CD14-positive monocyte (primary cell): ENCODE measurements at regions not wholly inside any gene's neighbourhood (a gene's known extent, or its start where the extent isn't known, plus 50 kb on each side); places are given as distances from the start of the nearest gene placed in this dataset.

Source experiments
- DNase-seq, 3 donors: peaks; one replicate each; pipeline ENCODE4 v3.0.0-alpha.2; 2011 to 2022
- H2AFZ ChIP-seq: 2 replicates; pipeline ENCODE4 v1.6.0; 2012; ENCODE audit warnings: mild to moderate bottlenecking, low read depth, low read length, inconsistent platforms; ENCODE audit not compliant: insufficient read depth, poor library complexity, severe bottlenecking
- H3K27ac ChIP-seq, 2 donors: 1 replicate in 1 of 2; 2 replicates in 1 of 2; pipeline ENCODE4 v1.5.1; 2012 to 2013; ENCODE audit warnings: low read length in 2 of 2, control low read depth in 1 of 2, inconsistent platforms in 1 of 2, low read depth in 1 of 2, mild to moderate bottlenecking in 1 of 2
- H3K27me3 ChIP-seq, 2 donors: one replicate each; pipeline versions ENCODE4 v1.6.0 to v1.6.1; 2011 to 2013; ENCODE audit warnings: low read length in 2 of 2; ENCODE audit not compliant: control insufficient read depth in 2 of 2, insufficient read depth in 2 of 2
- H3K36me3 ChIP-seq, 2 donors: replicated peaks in 1 of 2; 1 replicate in 1 of 2; 2 replicates in 1 of 2; pipeline versions ENCODE4 v1.5.1 to v1.6.1; 2012 to 2013; ENCODE audit warnings: low read length in 2 of 2, control low read depth in 1 of 2, inconsistent platforms in 1 of 2, mild to moderate bottlenecking in 1 of 2; ENCODE audit not compliant: insufficient read depth in 2 of 2, control insufficient read depth in 1 of 2
- H3K4me1 ChIP-seq, 2 donors: 1 replicate in 1 of 2; 2 replicates in 1 of 2; pipeline versions ENCODE4 v1.5.1 to v1.6.1; 2012 to 2013; ENCODE audit warnings: low read length in 2 of 2, control low read depth in 1 of 2, inconsistent platforms in 1 of 2, mild to moderate bottlenecking in 1 of 2, moderate library complexity in 1 of 2; ENCODE audit not compliant: insufficient read depth in 2 of 2, control insufficient read depth in 1 of 2
- H3K4me2 ChIP-seq: replicated peaks from 2 replicates; pipeline ENCODE3; 2012; ENCODE audit warnings: low read length, moderate library complexity, mild to moderate bottlenecking; ENCODE audit not compliant: poor library complexity, severe bottlenecking; ENCODE audit errors: extremely low read depth
- H3K4me3 ChIP-seq, 3 experiments: fragments of 200-600 bp in 1 of 3; sonication (generic) in 1 of 3; replicated peaks in 1 of 3; 1 replicate in 2 of 3; 2 replicates in 1 of 3; pipeline ENCODE4 v1.5.1; 2011 to 2013; ENCODE audit warnings: low read length in 3 of 3, mild to moderate bottlenecking in 3 of 3, control low read depth in 2 of 3, low read depth in 2 of 3, inconsistent platforms in 1 of 3, moderate library complexity in 1 of 3
- H3K79me2 ChIP-seq: 2 replicates; pipeline ENCODE4 v1.6.0; 2012; ENCODE audit warnings: mild to moderate bottlenecking, control low read depth, inconsistent platforms, low read length, moderate library complexity; ENCODE audit not compliant: insufficient read depth
- H3K9ac ChIP-seq: 2 replicates; pipeline ENCODE4 v1.6.0; 2017; ENCODE audit warnings: low read length, mild to moderate bottlenecking; ENCODE audit not compliant: insufficient read depth, poor library complexity, severe bottlenecking
- H3K9me3 ChIP-seq, 2 donors: replicated peaks in 1 of 2; 1 replicate in 1 of 2; 2 replicates in 1 of 2; pipeline versions ENCODE4 v1.5.1 to v1.6.1; 2012 to 2013; ENCODE audit warnings: low read length in 2 of 2, control low read depth in 1 of 2; ENCODE audit not compliant: control insufficient read depth in 1 of 2, insufficient read depth in 1 of 2
- H4K20me1 ChIP-seq: 2 replicates; pipeline ENCODE4 v1.6.0; 2012; ENCODE audit warnings: mild to moderate bottlenecking, low read length, control low read depth, moderate library complexity; ENCODE audit not compliant: insufficient read depth
- H3K27ac Mint-ChIP-seq, 7 donors: one replicate each; pipeline ENCODE4 v1.8.0; 2020; ENCODE audit warnings: mild to moderate bottlenecking in 7 of 7, mixed read lengths in 7 of 7, moderate library complexity in 6 of 7, inconsistent platforms in 2 of 7
- H3K27me3 Mint-ChIP-seq, 3 donors: one replicate each; pipeline ENCODE4 v1.8.0; 2021 to 2022; ENCODE audit warnings: low read depth in 3 of 3, mild to moderate bottlenecking in 3 of 3, mixed read lengths in 3 of 3, moderate library complexity in 3 of 3, inconsistent platforms in 1 of 3
- H3K36me3 Mint-ChIP-seq, 2 donors: one replicate each; pipeline ENCODE4 v1.8.0; 2020; ENCODE audit warnings: mixed read lengths in 2 of 2, inconsistent platforms in 1 of 2, mild to moderate bottlenecking in 1 of 2
- H3K4me1 Mint-ChIP-seq: one replicate; pipeline ENCODE4 v1.8.0; 2020; ENCODE audit warnings: mild to moderate bottlenecking, mixed read lengths
- H3K4me3 Mint-ChIP-seq, 2 donors: one replicate each; pipeline ENCODE4 v1.8.0; 2020; ENCODE audit warnings: mild to moderate bottlenecking in 2 of 2, mixed read lengths in 2 of 2, moderate library complexity in 1 of 2
- H3K9me3 Mint-ChIP-seq, 7 donors: one replicate each; pipeline ENCODE4 v1.8.0; 2020 to 2022; ENCODE audit warnings: mixed read lengths in 7 of 7, mild to moderate bottlenecking in 6 of 7, moderate library complexity in 6 of 7, inconsistent platforms in 2 of 7
- WGBS: methylation state at CpG from one replicate; pipeline ENCODE4 v1.1.5; 2013; ENCODE audit warnings: missing lambda C conversion rate; ENCODE audit not compliant: insufficient coverage; 5-methylcytosine and 5-hydroxymethylcytosine counted together
- intact Hi-C, 2 donors: fragments of 100-400 bp; cut with micrococcal nuclease; formaldehyde crosslinking; loops; one replicate each; pipeline versions ENCODE4 v1.15.0 to v1.15.1; 2023
- TF ChIP-seq, protein P1 (sequence below): fragments of 200-600 bp; IDR thresholded peaks from one replicate; pipeline ENCODE4 v1.8.0; 2022; ENCODE audit warnings: antibody characterized with exemption, mild to moderate bottlenecking

- WGBS: no CpG with 5 or more reads among the region's 1 CpG
- Histone ChIP-seq H2AFZ (no peak overlapping the region), H3K9ac (no peak overlapping the region), H3K27ac (no peak overlapping the region), H3K4me3 (no peak overlapping the region), H3K36me3 (no peaks in the 10 kb centered on the region), H4K20me1 (no peaks in the 10 kb centered on the region), H3K4me1 (no peaks in the 10 kb centered on the region), H3K79me2 (no peaks in the 10 kb centered on the region), H3K4me2 (no peak overlapping the region), H3K9me3 (peaks cover 0 to 4% of the 10 kb centered on the region in 2 donors), H3K27me3 (no peaks in the 10 kb centered on the region)
- Mint-ChIP-seq H3K36me3 (no peaks in the 10 kb centered on the region), H3K27me3 (no peaks in the 10 kb centered on the region), H3K4me3 (no peak overlapping the region), H3K9me3 (peaks cover 0 to 9% (median 2%) of the 10 kb centered on the region in 7 donors), H3K4me1 (no peaks in the 10 kb centered on the region), H3K27ac (no peak overlapping the region)
- DNase-seq: no peak
- TF ChIP-seq, protein P1, sequence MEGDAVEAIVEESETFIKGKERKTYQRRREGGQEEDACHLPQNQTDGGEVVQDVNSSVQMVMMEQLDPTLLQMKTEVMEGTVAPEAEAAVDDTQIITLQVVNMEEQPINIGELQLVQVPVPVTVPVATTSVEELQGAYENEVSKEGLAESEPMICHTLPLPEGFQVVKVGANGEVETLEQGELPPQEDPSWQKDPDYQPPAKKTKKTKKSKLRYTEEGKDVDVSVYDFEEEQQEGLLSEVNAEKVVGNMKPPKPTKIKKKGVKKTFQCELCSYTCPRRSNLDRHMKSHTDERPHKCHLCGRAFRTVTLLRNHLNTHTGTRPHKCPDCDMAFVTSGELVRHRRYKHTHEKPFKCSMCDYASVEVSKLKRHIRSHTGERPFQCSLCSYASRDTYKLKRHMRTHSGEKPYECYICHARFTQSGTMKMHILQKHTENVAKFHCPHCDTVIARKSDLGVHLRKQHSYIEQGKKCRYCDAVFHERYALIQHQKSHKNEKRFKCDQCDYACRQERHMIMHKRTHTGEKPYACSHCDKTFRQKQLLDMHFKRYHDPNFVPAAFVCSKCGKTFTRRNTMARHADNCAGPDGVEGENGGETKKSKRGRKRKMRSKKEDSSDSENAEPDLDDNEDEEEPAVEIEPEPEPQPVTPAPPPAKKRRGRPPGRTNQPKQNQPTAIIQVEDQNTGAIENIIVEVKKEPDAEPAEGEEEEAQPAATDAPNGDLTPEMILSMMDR: no peak
- intact Hi-C loops: no loop called here
Observed at GRCh38 chr9:85890962-85891361, 50.0 kb upstream of the NAA35 start.
